ENCODE measurements at regions not wholly inside any gene's neighbourhood (a gene's known extent, or its start where the extent isn't known, plus 50 kb on each side); places are given as distances from the start of the nearest gene placed in this dataset.

DNA sequence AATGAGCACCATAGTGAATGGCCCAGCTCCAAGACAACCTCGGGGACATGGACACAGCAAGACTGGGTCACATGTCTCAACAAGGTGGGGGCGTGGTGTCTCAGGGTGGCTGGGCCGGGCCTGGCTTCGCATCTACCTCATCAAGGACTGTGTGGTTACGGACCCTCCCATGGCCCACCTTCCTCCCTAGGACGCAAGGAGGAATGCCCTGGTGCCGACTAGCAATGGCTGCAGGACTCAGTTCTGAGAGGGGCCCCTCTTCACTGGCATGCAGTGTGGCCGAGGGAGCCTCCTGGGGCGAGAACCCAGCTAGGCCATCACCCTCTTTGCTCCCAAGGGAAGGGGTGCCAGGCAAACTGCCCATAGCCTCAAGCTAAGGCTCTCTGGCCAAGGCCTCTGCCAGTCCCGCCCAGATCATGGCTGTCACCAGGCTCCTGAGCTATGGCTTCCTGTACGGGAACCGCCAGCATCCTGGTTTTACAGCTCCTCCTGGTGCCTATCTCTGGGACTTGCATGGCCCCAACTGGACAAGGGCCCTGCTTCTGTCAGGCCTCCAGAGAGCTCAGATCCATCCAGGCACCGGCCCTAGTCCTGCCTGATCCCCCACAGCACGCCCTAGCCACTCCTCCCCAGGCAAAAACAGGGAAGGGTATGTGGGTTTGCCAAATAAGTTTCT lies 218.0 kb upstream of the AGTR2 start:
- ATAC-seq, result no peak
- Histone ChIP-seq H3K4me1 (no peaks in the 10 kb centered on the region), H3K27ac (no peak overlapping the region), H3K36me3 (replicated peaks in 1 of 2; ENCODE audit: insufficient read depth in 1 of 2, low read depth in 2 of 2) (no peaks in the 10 kb centered on the region), H3K9me3 (no peaks in the 10 kb centered on the region), H3K4me3 (no peak overlapping the region), H3K27me3 (no peaks in the 10 kb centered on the region)
- TF ChIP-seq POLR2A (IDR thresholded peaks at IDR 0.05), result no peak
- TF ChIP-seq, protein P1, sequence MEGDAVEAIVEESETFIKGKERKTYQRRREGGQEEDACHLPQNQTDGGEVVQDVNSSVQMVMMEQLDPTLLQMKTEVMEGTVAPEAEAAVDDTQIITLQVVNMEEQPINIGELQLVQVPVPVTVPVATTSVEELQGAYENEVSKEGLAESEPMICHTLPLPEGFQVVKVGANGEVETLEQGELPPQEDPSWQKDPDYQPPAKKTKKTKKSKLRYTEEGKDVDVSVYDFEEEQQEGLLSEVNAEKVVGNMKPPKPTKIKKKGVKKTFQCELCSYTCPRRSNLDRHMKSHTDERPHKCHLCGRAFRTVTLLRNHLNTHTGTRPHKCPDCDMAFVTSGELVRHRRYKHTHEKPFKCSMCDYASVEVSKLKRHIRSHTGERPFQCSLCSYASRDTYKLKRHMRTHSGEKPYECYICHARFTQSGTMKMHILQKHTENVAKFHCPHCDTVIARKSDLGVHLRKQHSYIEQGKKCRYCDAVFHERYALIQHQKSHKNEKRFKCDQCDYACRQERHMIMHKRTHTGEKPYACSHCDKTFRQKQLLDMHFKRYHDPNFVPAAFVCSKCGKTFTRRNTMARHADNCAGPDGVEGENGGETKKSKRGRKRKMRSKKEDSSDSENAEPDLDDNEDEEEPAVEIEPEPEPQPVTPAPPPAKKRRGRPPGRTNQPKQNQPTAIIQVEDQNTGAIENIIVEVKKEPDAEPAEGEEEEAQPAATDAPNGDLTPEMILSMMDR (IDR thresholded peaks at IDR 0.05), result no peak
- peak in 1 of 4 donors; percentile 38 for DNase-seq
- intact Hi-C loops (cut with DNase I), result no loop called here
- 95% methylated on average over 10 of the region's 14 CpGs; no CpG with 5 or more reads in 1 of the 2 donors for WGBS, 2 donors

DNA sequence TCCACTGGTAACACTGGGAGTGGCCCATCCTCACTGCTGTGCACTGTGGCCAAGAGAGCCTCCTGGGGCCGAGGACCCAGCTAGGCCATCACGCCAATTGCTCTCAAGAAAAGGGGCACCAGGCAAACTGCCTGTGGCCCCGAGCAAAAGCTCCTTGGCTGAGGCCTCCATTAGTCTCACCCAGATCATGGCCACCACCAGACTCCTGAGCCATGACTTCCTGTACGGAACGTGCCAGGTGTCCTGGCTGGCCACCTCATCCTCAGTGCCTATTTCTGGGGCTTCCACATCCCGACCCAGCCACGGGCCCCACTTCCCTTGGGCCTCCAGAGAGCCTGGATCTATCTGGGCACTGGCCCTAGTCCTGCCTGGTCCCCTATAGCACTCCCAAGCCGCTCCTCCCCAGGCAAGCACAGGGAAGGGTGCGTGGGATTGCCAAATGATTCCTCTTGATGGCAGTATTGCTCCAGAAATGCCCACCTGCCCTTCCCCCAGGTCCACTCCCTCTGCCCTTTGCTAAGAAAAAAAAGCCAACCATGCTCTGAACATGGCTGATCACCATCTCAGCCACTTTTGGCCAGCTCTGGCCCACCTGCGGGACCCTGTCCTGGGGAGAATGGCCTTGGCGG lies 212.6 kb upstream of the AGTR2 start:
- TF ChIP-seq, protein P1 (IDR thresholded peaks at IDR 0.05), result peak in 3 of 7 experiments; percentile 32 to 49 (median 33)
- TF ChIP-seq POLR2A (IDR thresholded peaks at IDR 0.05), result no peak
- intact Hi-C loops (cut with DNase I), result no loop called here
- no peaks in the 10 kb centered on the region for H3K36me3 ChIP-seq (replicated peaks in 1 of 2; ENCODE audit: insufficient read depth in 1 of 2, low read depth in 2 of 2)
- H3K27ac ChIP-seq, result no peak overlapping the region
- H3K4me3 ChIP-seq, result no peak overlapping the region
- no peaks in the 10 kb centered on the region for H3K27me3 ChIP-seq
- no peaks in the 10 kb centered on the region for H3K4me1 ChIP-seq
- WGBS, 2 donors, result 63 to 100% methylated on average over 1 to 7 of the region's 11 CpGs
- DNase-seq, result peak in 3 of 4 donors; percentile 19 to 35 (median 25)
- no peak for ATAC-seq
- no peaks in the 10 kb centered on the region for H3K9me3 ChIP-seq

DNA sequence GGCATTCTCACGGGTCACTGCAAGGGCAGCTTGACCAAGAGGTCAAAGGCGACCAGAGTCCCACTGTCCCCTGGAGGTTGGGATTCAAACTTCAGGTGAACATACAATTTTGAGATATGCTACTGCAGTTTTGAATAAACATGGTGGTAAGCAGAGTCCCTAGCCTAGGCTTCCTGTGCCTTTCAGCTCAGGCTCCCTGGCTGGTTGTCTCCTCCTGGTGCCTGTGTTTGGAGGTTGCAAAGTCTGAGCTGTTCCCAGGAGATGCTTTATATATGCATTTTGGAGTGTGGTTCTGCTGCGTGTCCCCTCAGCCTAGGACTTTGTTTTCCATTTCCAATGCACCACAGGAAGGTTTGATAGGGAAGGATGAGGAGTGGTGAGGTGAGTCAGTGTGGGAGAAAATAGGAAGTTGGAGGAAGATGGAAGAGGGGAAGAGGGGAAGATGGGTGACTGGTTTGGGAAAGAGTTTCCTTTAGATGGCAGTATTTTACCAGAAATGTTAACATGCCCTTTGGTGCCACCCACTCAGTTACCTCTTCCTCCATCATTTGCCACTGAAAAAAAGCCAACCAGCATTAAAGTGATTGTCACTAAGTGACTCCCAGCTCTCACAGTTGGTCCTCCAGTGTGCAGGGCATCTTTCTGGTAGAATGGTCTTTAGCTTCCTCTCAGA lies 211.7 kb upstream of the AGTR2 start:
- Histone ChIP-seq H3K4me3 (no peak overlapping the region), H3K27ac (no peak overlapping the region), H3K9me3 (no peaks in the 10 kb centered on the region), H3K27me3 (no peaks in the 10 kb centered on the region), H3K4me1 (no peaks in the 10 kb centered on the region), H3K36me3 (replicated peaks in 1 of 2; ENCODE audit: insufficient read depth in 1 of 2, low read depth in 2 of 2) (no peaks in the 10 kb centered on the region)
- WGBS, 2 donors, result 56 to 60% methylated on average over 2 to 3 of the region's 3 CpGs
- no peak for TF ChIP-seq POLR2A (IDR thresholded peaks at IDR 0.05)
- TF ChIP-seq, protein P1 (IDR thresholded peaks at IDR 0.05), result peak in 1 of 7 experiments; percentile 20
- ATAC-seq (no peak), DNase-seq (no peak)
- intact Hi-C loops (cut with DNase I), result no loop called here

DNA sequence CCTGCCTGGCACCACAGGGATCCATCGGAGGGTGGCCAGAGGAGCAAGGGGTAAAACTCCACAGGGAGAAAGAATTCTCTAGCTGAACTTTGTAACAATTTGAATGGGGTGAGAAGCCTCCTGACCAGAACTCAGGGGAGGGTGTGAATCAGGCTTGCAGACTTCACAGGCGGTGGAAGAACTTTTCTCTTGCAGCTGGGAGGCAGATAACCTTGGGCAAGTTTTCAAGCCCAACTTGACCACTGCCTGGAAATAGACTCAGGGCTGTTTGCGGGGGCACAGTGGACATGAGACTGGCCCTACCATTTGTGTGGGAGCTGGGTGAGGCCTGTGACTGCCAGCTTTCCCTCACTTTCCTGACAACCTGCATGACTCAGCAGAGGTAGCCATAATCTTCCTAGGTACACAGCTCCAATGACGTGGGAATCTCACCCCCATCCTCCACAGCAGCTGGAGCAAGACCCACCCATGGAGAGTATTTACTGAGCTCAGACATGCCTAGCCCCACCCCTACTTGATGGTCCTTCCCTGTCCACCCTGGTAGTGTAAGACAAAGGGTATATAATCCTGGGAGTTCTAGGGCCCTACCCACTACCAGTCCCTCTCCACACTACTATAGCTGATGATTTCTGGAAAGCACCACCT lies 210.0 kb upstream of the AGTR2 start:
- no peaks in the 10 kb centered on the region for H3K9me3 ChIP-seq
- intact Hi-C loops (cut with DNase I), result no loop called here
- H3K36me3 ChIP-seq (replicated peaks in 1 of 2; ENCODE audit: insufficient read depth in 1 of 2, low read depth in 2 of 2), result no peaks in the 10 kb centered on the region
- no peak overlapping the region for H3K4me3 ChIP-seq
- no peak for TF ChIP-seq POLR2A (IDR thresholded peaks at IDR 0.05)
- H3K4me1 ChIP-seq, result no peaks in the 10 kb centered on the region
- DNase-seq (no peak), ATAC-seq (no peak)
- WGBS, 2 donors, result 100% methylated on average over 2 of the region's 4 CpGs
- H3K27ac ChIP-seq, result no peak overlapping the region
- H3K27me3 ChIP-seq, result no peaks in the 10 kb centered on the region

DNA sequence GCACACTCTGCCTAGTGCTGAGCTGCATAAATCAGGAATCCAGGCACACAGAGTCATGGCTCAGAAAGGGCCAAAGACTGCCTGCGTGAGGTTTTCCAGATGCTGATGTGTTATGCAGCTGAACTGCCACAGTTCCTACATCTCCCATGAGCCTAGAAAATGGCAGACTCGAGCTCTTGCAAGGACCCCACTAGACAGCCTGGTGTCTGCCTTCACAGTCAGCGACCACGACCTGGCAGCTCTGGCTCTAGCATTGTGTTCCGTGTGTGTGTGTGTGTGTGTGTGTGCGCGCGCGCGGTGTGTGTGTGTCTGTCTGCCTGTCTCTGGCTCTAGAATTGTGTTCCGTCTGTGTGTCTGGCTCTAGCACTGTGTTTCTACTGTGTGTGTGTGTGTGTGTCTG lies 203.6 kb upstream of the AGTR2 start:
- ATAC-seq (no peak), DNase-seq (no peak)
- intact Hi-C loops (cut with DNase I), result no loop called here
- TF ChIP-seq, protein P1 (IDR thresholded peaks at IDR 0.05), result no peak
- TF ChIP-seq POLR2A (IDR thresholded peaks at IDR 0.05), result no peak
- Histone ChIP-seq H3K9me3 (no peaks in the 10 kb centered on the region), H3K4me3 (no peak overlapping the region), H3K27ac (no peak overlapping the region), H3K4me1 (no peaks in the 10 kb centered on the region), H3K27me3 (no peaks in the 10 kb centered on the region), H3K36me3 (replicated peaks in 1 of 2; ENCODE audit: insufficient read depth in 1 of 2, low read depth in 2 of 2) (no peaks in the 10 kb centered on the region)
- 75% methylated on average over 11 of the region's 11 CpGs; no CpG with 5 or more reads in 1 of the 2 donors for WGBS, 2 donors
